Activated CD8-positive, alpha-beta memory T cell treated with anti-CD3 and anti-CD28 coated beads, Interleukin-2, amount 50 U/mL, for 24 hours (primary cell): ENCODE measurements at regions not wholly inside any gene's neighbourhood (a gene's known extent, or its start where the extent isn't known, plus 50 kb on each side); places are given as distances from the start of the nearest gene placed in this dataset.
"Not testable (repeated sequence)": the region's sequence is repeated elsewhere in the genome, so short reads cannot be mapped to it uniquely, and the experiment has no call there.

Source experiments
- DNase-seq: peaks from one replicate; pipeline ENCODE4 v3.0.0-alpha.2; 2020; ENCODE audit errors: extremely low read depth

- no peak for DNase-seq
Measured at GRCh38 chr12:111248236-111249017, 120.5 kb downstream of the PHETA1 start.

- no peak for DNase-seq
Measured at GRCh38 chr12:111247083-111247783, 121.7 kb downstream of the PHETA1 start.

- DNase-seq = no peak
Measured at GRCh38 chr12:111246477-111247011, 122.4 kb downstream of the PHETA1 start.

GRCh38 chr12:111245701-111246476, 123.0 kb downstream of the PHETA1 start:
- no peak for DNase-seq

GRCh38 chr12:111244673-111245072, 124.2 kb downstream of the PHETA1 start:
- no peak for DNase-seq

GRCh38 chr12:111242817-111243216, 126.1 kb downstream of the PHETA1 start:
- DNase-seq = not testable (repeated sequence)

- no peak for DNase-seq
Measured at GRCh38 chr12:111242184-111242583, 126.7 kb downstream of the PHETA1 start.

GRCh38 chr12:111240374-111240773, 128.5 kb downstream of the PHETA1 start:
- DNase-seq = no peak

GRCh38 chr12:111239235-111239634, 129.7 kb downstream of the PHETA1 start:
- DNase-seq = no peak

- no peak for DNase-seq
Measured at GRCh38 chr12:111238075-111238734, 130.7 kb downstream of the PHETA1 start.

- not testable (repeated sequence) for DNase-seq
Measured at GRCh38 chr12:111234491-111234890, 134.4 kb downstream of the PHETA1 start.

GRCh38 chr12:111233786-111234185, 135.1 kb downstream of the PHETA1 start:
- no peak for DNase-seq

GRCh38 chr12:111230649-111231048, 138.2 kb downstream of the PHETA1 start:
- DNase-seq = no peak

- no peak for DNase-seq
Measured at GRCh38 chr12:111228916-111229666, 139.8 kb downstream of the PHETA1 start.

- no peak for DNase-seq
Measured at GRCh38 chr12:111227476-111228420, 141.1 kb downstream of the PHETA1 start.

- no peak for DNase-seq
Measured at GRCh38 chr12:111226680-111227079, 142.2 kb downstream of the PHETA1 start.

- no peak for DNase-seq
Measured at GRCh38 chr12:111225307-111225706, 143.6 kb downstream of the PHETA1 start.

- no peak for DNase-seq
Measured at GRCh38 chr12:111224186-111225066, 144.5 kb downstream of the PHETA1 start.

GRCh38 chr12:111222523-111222922, 146.4 kb downstream of the PHETA1 start:
- DNase-seq = no peak
